ENCODE measurements at regions not wholly inside any gene's neighbourhood (a gene's known extent, or its start where the extent isn't known, plus 50 kb on each side); places are given as distances from the start of the nearest gene placed in this dataset.
"Not testable (repeated sequence)": the region's sequence is repeated elsewhere in the genome, so short reads cannot be mapped to it uniquely, and the experiment has no call there.

GRCh38 chr4:62439051-62439450 lies 1238.9 kb downstream of the ADGRL3 start:
- 73% methylated on average over 3 of the region's 3 CpGs for WGBS
- Histone ChIP-seq H3K27ac (ENCODE audit: low read depth in 1 of 2, low read length in 1 of 2) (no peak overlapping the region), H3K27me3 (ENCODE audit: control insufficient read depth in 2 of 2, insufficient read depth in 1 of 2, low read length in 1 of 2) (no peaks in the 10 kb centered on the region), H3K9me3 (ENCODE audit: control insufficient read depth in 2 of 2, insufficient read depth in 1 of 2, low read length in 1 of 2) (peaks cover 0 to 5% of the 10 kb centered on the region in 2 donors), H3K4me3 (ENCODE audit: low read length in 2 of 2) (no peak overlapping the region), H3K36me3 (ENCODE audit: control insufficient read depth in 2 of 2, insufficient read depth in 2 of 2, low read length in 1 of 2) (no peaks in the 10 kb centered on the region), H3K4me1 (ENCODE audit: control insufficient read depth in 2 of 2, insufficient read depth in 2 of 2, low read length in 2 of 2) (no peaks in the 10 kb centered on the region)
- no peak for DNase-seq (ENCODE audit: low read depth in 6 of 9, low spot score in 9 of 9)

GRCh38 chr4:62434921-62435320 lies 1234.8 kb downstream of the ADGRL3 start:
- DNase-seq (ENCODE audit: low read depth in 6 of 9, low spot score in 9 of 9): no peak
- no peaks in the 10 kb centered on the region for H3K36me3 ChIP-seq (ENCODE audit: control insufficient read depth in 2 of 2, insufficient read depth in 2 of 2, low read length in 1 of 2)
- H3K4me1 ChIP-seq (ENCODE audit: control insufficient read depth in 2 of 2, insufficient read depth in 2 of 2, low read length in 2 of 2): no peaks in the 10 kb centered on the region
- H3K27ac ChIP-seq (ENCODE audit: low read depth in 1 of 2, low read length in 1 of 2): no peak overlapping the region
- H3K4me3 ChIP-seq (ENCODE audit: low read length in 2 of 2): no peak overlapping the region
- H3K27me3 ChIP-seq (ENCODE audit: control insufficient read depth in 2 of 2, insufficient read depth in 1 of 2, low read length in 1 of 2): no peaks in the 10 kb centered on the region
- H3K9me3 ChIP-seq (ENCODE audit: control insufficient read depth in 2 of 2, insufficient read depth in 1 of 2, low read length in 1 of 2): peaks cover 0 to 12% of the 10 kb centered on the region in 2 donors

DNA sequence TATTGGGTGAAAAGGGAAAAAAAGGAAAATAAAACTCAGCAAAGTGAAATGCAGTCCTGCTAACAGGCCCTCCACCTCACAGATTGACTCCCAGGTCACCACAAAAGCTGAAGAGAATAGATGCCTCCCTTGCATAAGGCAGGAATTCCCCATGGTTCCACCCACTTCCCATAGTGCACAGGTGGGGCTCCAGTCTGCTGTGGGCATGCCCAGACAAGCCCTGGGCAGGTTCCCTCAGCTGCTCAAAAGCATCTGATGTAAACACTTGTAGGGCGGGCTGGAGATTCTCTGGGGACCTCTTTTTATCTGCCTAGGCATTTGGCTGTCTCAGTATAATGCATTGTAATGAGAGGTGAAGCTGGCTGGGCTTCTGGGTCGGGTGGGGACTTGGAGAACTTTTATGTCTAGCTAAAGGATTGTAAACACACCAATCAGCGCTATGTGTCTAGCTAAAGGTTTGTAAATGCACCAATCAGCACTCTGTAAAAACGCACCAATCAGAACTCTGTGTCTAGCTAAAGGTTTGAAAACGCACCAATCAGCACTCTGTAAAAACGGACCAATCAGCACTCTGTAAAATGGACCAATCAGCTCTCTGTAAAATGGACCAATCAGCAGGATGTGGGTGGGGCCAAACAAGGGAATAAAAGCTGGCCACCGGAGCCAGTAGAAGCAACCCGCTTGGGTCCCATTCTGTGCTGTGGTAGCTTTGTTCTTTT lies 1231.5 kb downstream of the ADGRL3 start:
- H3K9me3 ChIP-seq (ENCODE audit: control insufficient read depth in 2 of 2, insufficient read depth in 1 of 2, low read length in 1 of 2); H3K4me1 ChIP-seq (ENCODE audit: control insufficient read depth in 2 of 2, insufficient read depth in 2 of 2, low read length in 2 of 2); H3K27me3 ChIP-seq (ENCODE audit: control insufficient read depth in 2 of 2, insufficient read depth in 1 of 2, low read length in 1 of 2); DNase-seq (ENCODE audit: low read depth in 6 of 9, low spot score in 9 of 9); H3K36me3 ChIP-seq (ENCODE audit: control insufficient read depth in 2 of 2, insufficient read depth in 2 of 2, low read length in 1 of 2); H3K4me3 ChIP-seq (ENCODE audit: low read length in 2 of 2); H3K27ac ChIP-seq (ENCODE audit: low read depth in 1 of 2, low read length in 1 of 2): not testable (repeated sequence)
- 93% methylated on average over 8 of the region's 8 CpGs for WGBS

- no peak for DNase-seq (ENCODE audit: low read depth in 6 of 9, low spot score in 9 of 9)
- no peaks in the 10 kb centered on the region for H3K27me3 ChIP-seq (ENCODE audit: control insufficient read depth in 2 of 2, insufficient read depth in 1 of 2, low read length in 1 of 2)
- H3K9me3 ChIP-seq (ENCODE audit: control insufficient read depth in 2 of 2, insufficient read depth in 1 of 2, low read length in 1 of 2): peaks cover 1 to 8% of the 10 kb centered on the region in 2 donors
- H3K27ac ChIP-seq (ENCODE audit: low read depth in 1 of 2, low read length in 1 of 2): no peak overlapping the region
- no peaks in the 10 kb centered on the region for H3K36me3 ChIP-seq (ENCODE audit: control insufficient read depth in 2 of 2, insufficient read depth in 2 of 2, low read length in 1 of 2)
- 93% methylated on average over 5 of the region's 5 CpGs for WGBS
- H3K4me1 ChIP-seq (ENCODE audit: control insufficient read depth in 2 of 2, insufficient read depth in 2 of 2, low read length in 2 of 2): no peaks in the 10 kb centered on the region
- H3K4me3 ChIP-seq (ENCODE audit: low read length in 2 of 2): no peak overlapping the region
These were observed 1229.2 kb downstream of the ADGRL3 start for GRCh38 chr4:62429297-62429696.

GRCh38 chr4:62415256-62415655 lies 1215.1 kb downstream of the ADGRL3 start:
- Histone ChIP-seq H3K27me3 (ENCODE audit: control insufficient read depth in 2 of 2, insufficient read depth in 1 of 2, low read length in 1 of 2) (no peaks in the 10 kb centered on the region), H3K27ac (ENCODE audit: low read depth in 1 of 2, low read length in 1 of 2) (no peak overlapping the region), H3K4me1 (ENCODE audit: control insufficient read depth in 2 of 2, insufficient read depth in 2 of 2, low read length in 2 of 2) (no peaks in the 10 kb centered on the region), H3K36me3 (ENCODE audit: control insufficient read depth in 2 of 2, insufficient read depth in 2 of 2, low read length in 1 of 2) (no peaks in the 10 kb centered on the region), H3K4me3 (ENCODE audit: low read length in 2 of 2) (no peak overlapping the region), H3K9me3 (ENCODE audit: control insufficient read depth in 2 of 2, insufficient read depth in 1 of 2, low read length in 1 of 2) (peaks cover 0 to 5% of the 10 kb centered on the region in 2 donors)
- 96% methylated on average over 1 of the region's 1 CpG for WGBS
- DNase-seq (ENCODE audit: low read depth in 6 of 9, low spot score in 9 of 9): no peak

- H3K4me1 ChIP-seq (ENCODE audit: control insufficient read depth in 2 of 2, insufficient read depth in 2 of 2, low read length in 2 of 2): no peaks in the 10 kb centered on the region
- H3K27me3 ChIP-seq (ENCODE audit: control insufficient read depth in 2 of 2, insufficient read depth in 1 of 2, low read length in 1 of 2): no peaks in the 10 kb centered on the region
- no peak overlapping the region for H3K27ac ChIP-seq (ENCODE audit: low read depth in 1 of 2, low read length in 1 of 2)
- no peak for DNase-seq (ENCODE audit: low read depth in 6 of 9, low spot score in 9 of 9)
- no peak overlapping the region for H3K4me3 ChIP-seq (ENCODE audit: low read length in 2 of 2)
- H3K36me3 ChIP-seq (ENCODE audit: control insufficient read depth in 2 of 2, insufficient read depth in 2 of 2, low read length in 1 of 2): no peaks in the 10 kb centered on the region
- H3K9me3 ChIP-seq (ENCODE audit: control insufficient read depth in 2 of 2, insufficient read depth in 1 of 2, low read length in 1 of 2): peaks cover 0 to 5% of the 10 kb centered on the region in 2 donors
These were observed 1214.4 kb downstream of the ADGRL3 start for GRCh38 chr4:62414563-62414962.

- H3K4me3 ChIP-seq (ENCODE audit: low read length in 2 of 2): no peak overlapping the region
- 91% methylated on average over 3 of the region's 3 CpGs for WGBS
- no peaks in the 10 kb centered on the region for H3K4me1 ChIP-seq (ENCODE audit: control insufficient read depth in 2 of 2, insufficient read depth in 2 of 2, low read length in 2 of 2)
- no peaks in the 10 kb centered on the region for H3K36me3 ChIP-seq (ENCODE audit: control insufficient read depth in 2 of 2, insufficient read depth in 2 of 2, low read length in 1 of 2)
- no peak overlapping the region for H3K27ac ChIP-seq (ENCODE audit: low read depth in 1 of 2, low read length in 1 of 2)
- peaks cover 0 to 7% of the 10 kb centered on the region in 2 donors for H3K9me3 ChIP-seq (ENCODE audit: control insufficient read depth in 2 of 2, insufficient read depth in 1 of 2, low read length in 1 of 2)
- no peak for DNase-seq (ENCODE audit: low read depth in 6 of 9, low spot score in 9 of 9)
- no peaks in the 10 kb centered on the region for H3K27me3 ChIP-seq (ENCODE audit: control insufficient read depth in 2 of 2, insufficient read depth in 1 of 2, low read length in 1 of 2)
These were observed 1210.4 kb downstream of the ADGRL3 start for GRCh38 chr4:62410371-62411003.

DNA sequence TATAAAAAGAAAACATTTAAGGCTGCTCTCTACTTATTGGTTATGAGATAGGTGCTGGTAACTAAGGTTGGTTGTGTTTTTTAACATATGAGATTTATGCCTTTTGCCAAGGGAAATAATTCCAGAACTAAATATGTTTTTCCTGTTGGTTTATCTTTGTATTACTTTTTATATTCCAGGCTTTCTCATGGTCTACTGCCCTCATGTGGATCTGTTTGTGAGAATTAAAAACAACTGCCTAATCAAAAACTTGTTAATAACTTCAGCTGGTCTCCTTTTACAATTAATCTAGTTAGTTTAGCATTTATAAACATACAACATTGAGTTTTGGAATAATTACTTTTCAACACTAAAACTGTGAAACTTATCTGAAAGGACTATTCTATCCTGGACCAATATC lies 1208.3 kb downstream of the ADGRL3 start:
- DNase-seq (ENCODE audit: low read depth in 6 of 9, low spot score in 9 of 9): no peak
- no peak overlapping the region for H3K4me3 ChIP-seq (ENCODE audit: low read length in 2 of 2)
- H3K27me3 ChIP-seq (ENCODE audit: control insufficient read depth in 2 of 2, insufficient read depth in 1 of 2, low read length in 1 of 2): no peaks in the 10 kb centered on the region
- no peaks in the 10 kb centered on the region for H3K4me1 ChIP-seq (ENCODE audit: control insufficient read depth in 2 of 2, insufficient read depth in 2 of 2, low read length in 2 of 2)
- H3K27ac ChIP-seq (ENCODE audit: low read depth in 1 of 2, low read length in 1 of 2): no peak overlapping the region
- H3K9me3 ChIP-seq (ENCODE audit: control insufficient read depth in 2 of 2, insufficient read depth in 1 of 2, low read length in 1 of 2): peaks cover 0 to 7% of the 10 kb centered on the region in 2 donors
- no peaks in the 10 kb centered on the region for H3K36me3 ChIP-seq (ENCODE audit: control insufficient read depth in 2 of 2, insufficient read depth in 2 of 2, low read length in 1 of 2)

- 93% methylated on average over 1 of the region's 1 CpG for WGBS
- no peaks in the 10 kb centered on the region for H3K36me3 ChIP-seq (ENCODE audit: control insufficient read depth in 2 of 2, insufficient read depth in 2 of 2, low read length in 1 of 2)
- H3K4me3 ChIP-seq (ENCODE audit: low read length in 2 of 2): no peak overlapping the region
- no peaks in the 10 kb centered on the region for H3K4me1 ChIP-seq (ENCODE audit: control insufficient read depth in 2 of 2, insufficient read depth in 2 of 2, low read length in 2 of 2)
- no peak for DNase-seq (ENCODE audit: low read depth in 6 of 9, low spot score in 9 of 9)
- H3K27ac ChIP-seq (ENCODE audit: low read depth in 1 of 2, low read length in 1 of 2): no peak overlapping the region
- H3K9me3 ChIP-seq (ENCODE audit: control insufficient read depth in 2 of 2, insufficient read depth in 1 of 2, low read length in 1 of 2): peaks cover 0 to 7% of the 10 kb centered on the region in 2 donors
- H3K27me3 ChIP-seq (ENCODE audit: control insufficient read depth in 2 of 2, insufficient read depth in 1 of 2, low read length in 1 of 2): no peaks in the 10 kb centered on the region
These were observed 1207.4 kb downstream of the ADGRL3 start for GRCh38 chr4:62407534-62407933.

Measured in thymus (tissue), 11 donors.